ENCODE measurements at regions not wholly inside any gene's neighbourhood (a gene's known extent, or its start where the extent isn't known, plus 50 kb on each side); places are given as distances from the start of the nearest gene placed in this dataset.
"Not testable (repeated sequence)": the region's sequence is repeated elsewhere in the genome, so short reads cannot be mapped to it uniquely, and the experiment has no call there.

DNA sequence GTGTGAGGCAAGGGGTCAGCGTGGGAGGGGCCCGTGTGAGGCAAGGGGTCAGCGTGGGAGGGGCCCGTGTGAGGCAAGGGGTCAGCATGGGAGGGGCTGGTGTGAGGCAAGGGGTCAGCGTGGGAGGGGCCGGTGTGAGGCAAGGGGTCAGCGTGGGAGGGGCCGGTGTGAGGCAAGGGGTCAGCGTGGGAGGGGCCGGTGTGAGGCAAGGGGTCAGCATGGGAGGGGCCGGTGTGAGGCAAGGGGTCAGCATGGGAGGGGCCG is 119.2 kb downstream of the SEPTIN14 start:
- DNase-seq; H3K9me3 ChIP-seq; intact Hi-C loops (cut with DNase I); H3K36me3 ChIP-seq; H3K4me3 ChIP-seq; H3K27ac ChIP-seq; H3K4me1 ChIP-seq (ENCODE audit: insufficient read depth); H3K27me3 ChIP-seq: not testable (repeated sequence)
- WGBS, 3 donors: 83 to 89% (median 88%) methylated on average over 9 to 12 of the region's 12 CpGs

DNA sequence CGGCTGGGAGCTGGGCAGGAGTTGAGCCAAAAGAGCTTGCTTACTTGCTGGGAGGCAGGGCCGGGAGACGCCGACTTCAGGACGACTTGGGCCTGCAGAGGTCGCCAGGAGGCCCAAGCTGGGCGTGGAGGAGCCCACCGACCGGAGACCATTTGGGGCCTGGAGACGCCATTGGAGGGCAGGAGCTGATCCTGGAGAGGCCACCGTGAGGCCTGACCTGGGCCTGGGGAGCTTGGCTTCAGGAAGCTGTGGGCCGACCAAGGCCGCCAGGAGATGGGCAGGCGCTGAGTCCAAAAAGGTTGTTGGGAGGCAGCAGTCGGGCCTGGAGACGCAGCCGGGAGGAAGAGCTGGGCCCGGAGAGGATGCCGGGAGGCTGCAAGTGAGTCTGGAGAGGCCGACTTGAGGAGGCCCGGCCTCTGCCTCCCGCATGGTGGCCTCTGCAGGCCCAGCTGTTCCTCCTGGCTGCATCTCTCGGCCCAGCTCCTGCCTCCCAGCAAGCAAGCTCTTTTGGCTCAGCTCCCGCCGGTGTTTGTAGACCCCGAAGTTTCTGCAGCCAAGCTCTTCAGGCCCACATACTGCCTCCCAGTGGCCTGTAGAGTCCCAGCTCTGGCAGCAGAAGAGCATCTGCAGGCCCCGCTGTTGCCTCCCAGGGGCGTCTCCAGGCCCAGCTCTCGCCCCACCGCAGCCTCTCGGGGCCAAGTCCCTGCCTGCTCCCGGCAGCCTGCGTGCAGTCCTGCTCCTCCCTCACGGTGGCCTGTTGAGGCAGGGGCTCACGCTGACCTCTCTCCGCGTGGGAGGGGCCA is 119.7 kb downstream of the SEPTIN14 start:
- H3K9me3 ChIP-seq; H3K4me3 ChIP-seq; H3K27me3 ChIP-seq; H3K27ac ChIP-seq; intact Hi-C loops (cut with DNase I); H3K4me1 ChIP-seq (ENCODE audit: insufficient read depth); H3K36me3 ChIP-seq; DNase-seq: not testable (repeated sequence)
- WGBS, 3 donors: 91 to 95% (median 93%) methylated on average over 35 to 37 of the region's 37 CpGs

DNA sequence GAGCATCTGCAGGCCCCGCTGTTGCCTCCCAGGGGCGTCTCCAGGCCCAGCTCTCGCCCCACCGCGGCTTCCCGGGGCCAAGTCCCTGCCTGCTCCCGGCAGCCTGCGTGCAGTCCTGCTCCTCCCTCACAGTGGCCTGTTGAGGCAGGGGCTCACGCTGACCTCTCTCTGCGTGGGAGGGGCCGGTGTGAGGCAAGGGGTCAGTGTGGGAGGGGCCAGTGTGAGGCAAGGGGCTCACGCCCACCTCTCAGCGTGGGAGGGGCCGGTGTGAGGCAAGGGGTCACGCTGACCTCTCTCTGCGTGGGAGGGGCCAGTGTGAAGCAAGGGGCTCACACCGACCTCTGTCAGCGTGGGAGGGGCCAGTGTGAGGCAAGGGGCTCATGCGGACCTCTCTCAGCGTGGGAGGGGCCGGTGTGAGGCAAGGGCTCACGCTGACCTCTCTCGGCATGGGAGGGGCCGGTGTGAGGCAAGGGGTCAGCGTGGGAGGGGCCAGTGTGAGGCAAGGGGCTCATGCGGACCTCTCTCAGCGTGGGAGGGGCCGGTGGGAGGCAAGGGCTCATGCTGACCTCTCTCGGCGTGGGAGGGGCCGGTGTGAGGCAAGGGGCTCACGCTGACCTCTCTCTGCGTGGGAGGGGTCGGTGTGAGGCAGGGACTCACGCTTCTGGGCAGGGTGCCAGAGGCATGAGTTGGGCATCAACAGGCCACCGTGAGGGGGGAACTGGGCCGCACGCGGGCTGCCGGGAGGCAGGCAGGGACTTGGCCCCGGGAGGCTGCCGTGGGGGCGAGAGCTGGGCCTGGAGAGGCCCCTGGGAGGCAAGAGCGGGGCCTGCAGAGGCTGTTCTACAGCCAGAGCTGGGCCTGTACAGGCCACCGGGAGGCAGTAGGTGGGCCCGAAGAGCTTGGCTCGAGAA is 120.6 kb downstream of the SEPTIN14 start:
- 80 to 83% (median 82%) methylated on average over 45 to 47 of the region's 47 CpGs for WGBS, 3 donors
- H3K4me1 ChIP-seq (ENCODE audit: insufficient read depth); H3K27me3 ChIP-seq; intact Hi-C loops (cut with DNase I); H3K4me3 ChIP-seq; H3K9me3 ChIP-seq; H3K36me3 ChIP-seq; H3K27ac ChIP-seq; DNase-seq: not testable (repeated sequence)

DNA sequence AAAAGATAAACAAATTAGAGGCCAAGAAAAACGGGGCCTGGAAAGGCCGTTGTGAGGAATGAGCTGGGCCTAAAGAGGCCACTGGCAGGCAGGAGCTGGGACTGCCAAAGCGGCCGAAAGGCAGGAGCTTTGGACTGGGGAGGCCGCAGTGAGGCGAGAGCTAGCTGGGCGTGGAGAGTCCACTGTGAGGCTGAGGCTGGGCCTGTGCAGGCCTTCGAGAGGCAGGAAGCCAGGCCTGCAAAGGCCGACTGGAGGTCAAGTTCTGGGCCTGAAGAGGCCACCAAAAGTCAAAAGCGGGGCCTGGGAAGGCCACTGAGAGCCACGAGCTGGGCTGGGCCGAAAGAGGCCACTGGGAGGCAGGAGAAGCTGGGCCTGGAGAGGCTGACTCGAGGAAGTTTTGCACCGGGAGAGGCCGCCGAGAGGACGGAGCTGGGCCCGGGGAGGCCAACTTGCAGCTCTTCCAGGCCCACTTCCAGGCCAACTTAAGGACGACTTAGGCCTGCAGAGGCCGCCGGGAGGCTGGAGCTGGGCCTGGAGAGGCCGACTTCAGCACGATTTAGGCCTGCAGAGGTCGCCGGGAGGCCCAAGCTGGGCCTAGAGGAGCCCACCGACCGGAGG is 121.8 kb downstream of the SEPTIN14 start:
- 85 to 87% (median 86%) methylated on average over 26 to 27 of the region's 27 CpGs for WGBS, 3 donors
- intact Hi-C loops (cut with DNase I); H3K36me3 ChIP-seq; H3K4me3 ChIP-seq; DNase-seq; H3K9me3 ChIP-seq; H3K4me1 ChIP-seq (ENCODE audit: insufficient read depth); H3K27ac ChIP-seq; H3K27me3 ChIP-seq: not testable (repeated sequence)

DNA sequence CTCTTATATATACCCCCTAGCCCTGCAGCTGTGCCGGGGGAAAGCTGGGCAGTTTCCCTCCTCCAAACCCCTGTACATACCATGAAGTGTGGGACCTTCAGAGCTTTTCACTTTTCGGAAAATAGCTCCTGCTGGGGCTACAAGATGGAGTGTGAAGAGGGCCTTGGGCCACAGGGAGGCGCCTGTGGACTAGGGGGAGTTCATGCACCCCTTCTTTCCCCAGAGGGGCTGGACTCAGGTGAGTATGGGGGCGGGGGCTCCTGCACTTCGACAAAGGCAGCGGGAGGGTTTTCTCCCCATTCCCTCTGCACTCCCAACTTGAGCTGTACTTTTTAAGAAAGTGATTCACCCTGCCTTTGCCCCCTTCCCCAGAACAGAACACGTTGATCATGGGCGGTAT is 122.5 kb downstream of the SEPTIN14 start:
- H3K4me1 ChIP-seq (ENCODE audit: insufficient read depth); H3K27me3 ChIP-seq; H3K4me3 ChIP-seq; H3K36me3 ChIP-seq; DNase-seq; intact Hi-C loops (cut with DNase I); H3K9me3 ChIP-seq; H3K27ac ChIP-seq: not testable (repeated sequence)
- WGBS, 3 donors: 81 to 88% (median 82%) methylated on average over 7 to 8 of the region's 8 CpGs

DNA sequence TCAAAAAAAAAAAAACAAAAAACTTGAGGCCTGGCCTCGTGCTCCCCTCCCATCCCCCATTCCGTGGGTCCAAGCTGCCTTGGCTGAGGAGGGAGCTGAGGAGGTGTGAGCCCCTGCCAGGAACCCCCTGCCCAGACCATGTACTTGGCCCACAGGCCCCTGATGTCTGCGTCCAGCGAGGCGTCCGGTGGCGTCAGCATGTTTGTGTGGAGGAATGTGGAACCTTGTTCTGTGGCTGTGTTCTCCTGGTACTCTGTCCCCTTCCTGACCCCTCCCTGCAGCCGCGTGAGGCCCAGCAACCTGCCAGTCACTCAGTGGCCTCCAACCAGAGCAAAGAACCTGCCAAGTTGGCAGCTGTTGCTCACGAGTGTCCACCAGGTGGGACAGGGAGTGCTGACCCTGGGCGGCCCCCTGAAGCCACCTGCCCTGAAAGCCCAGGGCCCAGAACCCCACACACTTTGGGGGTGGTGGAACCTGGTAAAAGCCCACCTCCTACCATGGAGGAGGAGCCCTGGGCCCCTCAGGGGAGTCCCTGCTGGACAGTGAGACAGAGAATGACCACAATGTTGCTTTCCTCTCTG is 125.8 kb downstream of the SEPTIN14 start:
- H3K4me1 ChIP-seq (ENCODE audit: insufficient read depth); H3K36me3 ChIP-seq; H3K4me3 ChIP-seq; H3K27me3 ChIP-seq; intact Hi-C loops (cut with DNase I); H3K27ac ChIP-seq; H3K9me3 ChIP-seq; DNase-seq: not testable (repeated sequence)
- 69 to 82% (median 77%) methylated on average over 9 to 11 of the region's 11 CpGs for WGBS, 3 donors

DNA sequence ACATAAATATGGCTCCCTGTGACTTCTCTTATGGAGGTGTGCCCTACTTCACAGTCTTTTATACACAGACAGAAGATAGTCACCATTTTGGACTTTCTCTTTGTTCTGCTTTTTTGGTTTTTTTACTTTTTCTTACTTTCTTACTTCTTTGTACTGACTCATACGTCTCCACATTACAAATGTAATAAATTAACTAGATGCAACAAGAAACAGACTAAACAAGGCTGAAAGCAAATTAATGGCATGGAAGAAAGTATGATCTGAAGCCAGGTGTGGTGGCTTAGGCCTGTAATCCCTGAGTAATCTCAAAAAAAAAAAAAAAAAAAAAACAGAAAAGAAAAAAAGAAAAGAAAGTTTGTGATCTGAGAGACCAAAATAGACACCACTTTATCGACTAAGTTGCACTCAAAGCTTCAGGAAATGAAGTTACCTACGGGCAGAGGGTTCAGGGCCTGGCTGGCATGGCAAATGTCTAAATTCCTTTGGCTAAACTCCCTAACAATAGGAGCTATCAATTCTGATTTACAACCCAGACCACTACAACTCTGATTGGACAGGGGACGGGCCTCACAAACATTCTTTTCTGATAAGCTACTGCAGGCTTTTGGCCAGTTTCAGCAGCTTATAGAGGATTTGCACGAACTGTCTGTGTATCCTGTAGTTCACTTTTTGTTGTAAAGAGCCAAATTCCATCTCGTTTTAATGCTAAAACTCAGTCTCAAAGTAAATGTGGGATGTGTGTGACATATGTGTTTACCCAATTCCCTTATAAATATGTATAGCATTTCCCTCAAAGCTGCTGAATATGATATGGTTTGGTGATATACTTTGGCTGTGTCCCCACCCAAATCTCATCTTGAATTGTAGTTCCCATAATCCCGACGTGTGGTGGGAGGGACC is 129.1 kb downstream of the SEPTIN14 start:
- TF ChIP-seq POLR2A (IDR thresholded peaks at IDR 0.05) (no peak), EP300 (IDR thresholded peaks at IDR 0.05) (no peak)
- TF ChIP-seq, protein P1, sequence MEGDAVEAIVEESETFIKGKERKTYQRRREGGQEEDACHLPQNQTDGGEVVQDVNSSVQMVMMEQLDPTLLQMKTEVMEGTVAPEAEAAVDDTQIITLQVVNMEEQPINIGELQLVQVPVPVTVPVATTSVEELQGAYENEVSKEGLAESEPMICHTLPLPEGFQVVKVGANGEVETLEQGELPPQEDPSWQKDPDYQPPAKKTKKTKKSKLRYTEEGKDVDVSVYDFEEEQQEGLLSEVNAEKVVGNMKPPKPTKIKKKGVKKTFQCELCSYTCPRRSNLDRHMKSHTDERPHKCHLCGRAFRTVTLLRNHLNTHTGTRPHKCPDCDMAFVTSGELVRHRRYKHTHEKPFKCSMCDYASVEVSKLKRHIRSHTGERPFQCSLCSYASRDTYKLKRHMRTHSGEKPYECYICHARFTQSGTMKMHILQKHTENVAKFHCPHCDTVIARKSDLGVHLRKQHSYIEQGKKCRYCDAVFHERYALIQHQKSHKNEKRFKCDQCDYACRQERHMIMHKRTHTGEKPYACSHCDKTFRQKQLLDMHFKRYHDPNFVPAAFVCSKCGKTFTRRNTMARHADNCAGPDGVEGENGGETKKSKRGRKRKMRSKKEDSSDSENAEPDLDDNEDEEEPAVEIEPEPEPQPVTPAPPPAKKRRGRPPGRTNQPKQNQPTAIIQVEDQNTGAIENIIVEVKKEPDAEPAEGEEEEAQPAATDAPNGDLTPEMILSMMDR (IDR thresholded peaks at IDR 0.05): no peak
- DNase-seq: no peak
- Histone ChIP-seq H3K27me3 (no peaks in the 10 kb centered on the region), H3K9me3 (no peaks in the 10 kb centered on the region), H3K36me3 (no peaks in the 10 kb centered on the region), H3K27ac (no peak overlapping the region), H3K4me1 (ENCODE audit: insufficient read depth) (no peaks in the 10 kb centered on the region), H3K4me3 (no peak overlapping the region)
- intact Hi-C loops (cut with DNase I): no loop called here
- WGBS, 3 donors: 15 to 19% (median 16%) methylated on average over 8 of the region's 8 CpGs
